ENCODE measurements at regions not wholly inside any gene's neighbourhood (a gene's known extent, or its start where the extent isn't known, plus 50 kb on each side); places are given as distances from the start of the nearest gene placed in this dataset.

DNA sequence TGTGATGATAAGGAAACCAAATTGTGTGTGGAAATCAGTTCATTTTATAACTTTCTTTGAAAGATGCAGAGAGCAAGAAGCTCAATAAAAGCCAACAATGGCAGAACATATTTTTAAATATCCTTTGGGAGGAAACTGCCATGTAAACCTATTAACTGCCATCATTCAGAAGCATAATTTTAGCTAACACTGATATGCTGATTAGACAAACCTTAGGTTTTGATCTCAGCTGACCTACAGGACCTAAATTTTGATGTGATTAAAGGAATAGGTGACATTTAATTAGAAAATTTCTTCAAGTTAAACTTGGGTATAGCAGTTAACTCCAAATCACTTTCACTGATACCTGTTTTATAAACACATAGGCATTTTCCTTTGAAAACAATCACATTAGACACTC, 187.1 kb downstream of the TFAP2B start:
- TF ChIP-seq, protein P1, sequence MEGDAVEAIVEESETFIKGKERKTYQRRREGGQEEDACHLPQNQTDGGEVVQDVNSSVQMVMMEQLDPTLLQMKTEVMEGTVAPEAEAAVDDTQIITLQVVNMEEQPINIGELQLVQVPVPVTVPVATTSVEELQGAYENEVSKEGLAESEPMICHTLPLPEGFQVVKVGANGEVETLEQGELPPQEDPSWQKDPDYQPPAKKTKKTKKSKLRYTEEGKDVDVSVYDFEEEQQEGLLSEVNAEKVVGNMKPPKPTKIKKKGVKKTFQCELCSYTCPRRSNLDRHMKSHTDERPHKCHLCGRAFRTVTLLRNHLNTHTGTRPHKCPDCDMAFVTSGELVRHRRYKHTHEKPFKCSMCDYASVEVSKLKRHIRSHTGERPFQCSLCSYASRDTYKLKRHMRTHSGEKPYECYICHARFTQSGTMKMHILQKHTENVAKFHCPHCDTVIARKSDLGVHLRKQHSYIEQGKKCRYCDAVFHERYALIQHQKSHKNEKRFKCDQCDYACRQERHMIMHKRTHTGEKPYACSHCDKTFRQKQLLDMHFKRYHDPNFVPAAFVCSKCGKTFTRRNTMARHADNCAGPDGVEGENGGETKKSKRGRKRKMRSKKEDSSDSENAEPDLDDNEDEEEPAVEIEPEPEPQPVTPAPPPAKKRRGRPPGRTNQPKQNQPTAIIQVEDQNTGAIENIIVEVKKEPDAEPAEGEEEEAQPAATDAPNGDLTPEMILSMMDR (conservative IDR thresholded peaks at IDR 0.05; ENCODE audit: low read depth, low read length): no peak
- TF ChIP-seq EZH2 (IDR thresholded peaks at IDR 0.05; ENCODE audit: borderline replicate concordance, low read depth, low read length, poor library complexity, severe bottlenecking): no peak

Measured in A673 (cell line).